DMS 273 (cell line): ENCODE measurements at regions not wholly inside any gene's neighbourhood (a gene's known extent, or its start where the extent isn't known, plus 50 kb on each side); places are given as distances from the start of the nearest gene placed in this dataset.
A peak's percentile ranks its signal among the peaks of the same experiment; 100 is the strongest.
"Not testable (repeated sequence)": the region's sequence is repeated elsewhere in the genome, so short reads cannot be mapped to it uniquely, and the experiment has no call there.

Experiments
- DNase-seq: peaks from one replicate; lab custom pipeline; 2025; ENCODE audit not compliant: unreplicated experiment; lab: John Stamatoyannopoulos, UW

DNA sequence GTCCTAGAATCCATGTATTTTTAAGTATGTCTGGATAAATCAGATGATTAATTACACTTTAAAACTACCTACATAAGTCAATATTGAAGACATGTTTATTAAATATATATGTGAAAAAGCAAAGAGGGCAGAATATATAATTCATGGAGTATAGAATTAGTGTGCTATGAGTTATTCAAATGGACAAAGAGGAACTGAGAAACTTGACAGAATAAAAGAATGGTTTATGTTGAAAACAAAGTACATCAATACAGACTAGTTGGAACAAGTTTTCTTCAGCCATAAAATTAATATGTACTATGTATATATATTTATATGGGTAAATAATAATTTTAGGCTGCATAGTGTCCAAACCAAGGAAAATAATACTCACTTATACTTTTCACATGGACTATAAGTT, 173.5 kb downstream of the NPFFR2 start:
- no peak for DNase-seq

DNA sequence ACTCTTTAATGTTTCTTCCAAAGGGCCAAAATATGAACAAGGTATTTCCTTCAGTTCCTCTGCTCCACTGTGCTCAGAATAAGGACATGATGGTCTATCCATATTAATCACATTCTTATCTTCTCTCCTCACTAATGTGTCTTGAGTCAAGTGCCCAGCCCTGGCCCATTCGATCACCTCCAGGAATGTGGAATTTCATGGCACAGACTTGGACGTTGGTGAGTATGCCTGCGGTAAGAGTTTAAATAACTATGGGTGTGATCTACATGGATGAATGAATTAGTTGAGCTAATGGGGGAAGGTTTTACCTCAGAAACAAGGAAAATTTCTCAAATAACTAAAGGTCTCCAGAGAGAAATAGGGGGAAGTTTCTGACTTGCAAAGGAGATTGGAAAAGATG, 174.0 kb downstream of the NPFFR2 start:
- DNase-seq, result no peak

DNA sequence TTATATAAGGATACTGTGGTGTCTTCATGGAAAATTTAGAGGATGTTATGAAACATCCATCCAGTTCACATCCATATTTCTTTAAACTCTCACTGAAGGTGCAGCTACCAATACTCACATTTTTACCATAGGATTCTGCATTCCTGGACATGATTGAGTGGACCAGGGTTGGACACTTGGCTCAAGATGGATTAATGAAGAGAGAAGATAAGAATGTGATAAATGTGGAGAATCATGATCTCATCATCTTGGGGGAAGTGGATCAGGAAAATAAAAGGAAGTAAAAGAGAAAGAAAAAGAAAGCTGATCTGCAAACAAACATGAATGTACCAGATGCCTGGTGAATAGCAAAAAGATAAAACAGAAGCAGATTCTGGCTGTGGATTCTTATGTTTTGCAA, 175.4 kb downstream of the NPFFR2 start:
- DNase-seq, result no peak

DNA sequence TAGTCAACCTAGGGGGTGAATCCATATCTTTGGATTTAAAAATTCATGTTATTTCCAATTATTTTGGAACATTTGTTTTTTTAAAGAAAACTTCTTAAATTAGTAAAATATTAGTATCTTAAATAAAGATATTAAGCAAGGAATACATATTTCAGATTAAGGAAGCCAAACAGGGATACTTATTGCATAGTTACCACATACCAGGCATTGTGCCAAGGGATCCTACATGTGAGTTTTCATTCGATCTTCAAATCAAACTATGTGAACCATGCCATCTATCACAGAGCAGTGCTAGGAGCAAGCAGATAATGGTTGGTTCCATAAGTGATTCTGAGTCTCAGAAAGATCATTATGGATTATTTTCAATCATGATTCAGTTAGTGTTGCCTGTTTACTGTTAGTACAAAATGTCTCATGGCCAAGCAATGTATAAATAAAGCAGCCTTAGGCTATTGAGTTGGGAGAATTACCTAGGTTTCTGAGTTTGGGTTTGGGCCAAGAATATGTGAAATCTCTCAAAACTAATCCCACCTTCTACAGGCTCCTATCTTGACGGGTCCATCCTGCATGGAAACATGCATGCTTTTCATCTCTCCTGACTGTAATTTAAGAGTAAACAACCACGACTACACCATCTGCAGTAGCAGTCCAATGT, 176.7 kb downstream of the NPFFR2 start:
- peak; percentile 1 for DNase-seq

DNA sequence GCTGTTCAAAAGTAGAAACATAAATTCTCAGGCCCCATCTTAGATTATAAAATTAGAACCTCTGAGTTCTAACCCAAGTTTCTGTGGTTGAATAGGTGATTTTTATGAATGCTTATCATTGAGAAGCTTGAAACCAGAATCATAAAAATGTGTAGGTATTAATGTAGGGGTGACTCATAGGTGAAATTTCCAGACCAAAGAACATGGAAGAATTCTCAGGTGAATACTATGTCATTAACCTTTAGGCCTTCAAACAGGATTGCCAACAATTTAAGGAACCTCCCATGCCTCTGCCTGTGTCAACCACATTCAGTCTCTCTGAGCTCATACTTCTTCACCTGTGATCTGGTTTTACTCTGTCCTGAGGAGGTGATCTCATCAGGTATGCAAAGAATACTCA, 177.8 kb downstream of the NPFFR2 start:
- DNase-seq, result no peak

DNA sequence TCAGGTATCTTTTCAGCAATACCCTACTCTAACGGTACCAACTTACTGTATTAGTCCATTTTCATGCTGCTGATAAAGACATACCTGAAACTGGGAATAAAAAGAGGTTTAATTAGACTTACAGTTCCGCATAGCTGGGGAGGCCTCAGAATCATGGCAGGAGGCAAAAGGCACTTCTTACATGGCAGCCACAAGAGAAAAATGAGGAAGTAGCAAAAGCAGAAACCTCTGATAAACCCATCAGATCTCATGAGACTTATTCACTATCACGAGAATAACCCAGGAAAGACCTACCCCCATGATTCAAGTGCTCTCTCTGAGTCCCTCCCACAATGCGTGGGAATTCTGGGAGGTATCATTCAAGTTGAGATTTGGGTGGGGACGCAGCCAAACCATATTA, 182.0 kb downstream of the NPFFR2 start:
- not testable (repeated sequence) for DNase-seq

DNA sequence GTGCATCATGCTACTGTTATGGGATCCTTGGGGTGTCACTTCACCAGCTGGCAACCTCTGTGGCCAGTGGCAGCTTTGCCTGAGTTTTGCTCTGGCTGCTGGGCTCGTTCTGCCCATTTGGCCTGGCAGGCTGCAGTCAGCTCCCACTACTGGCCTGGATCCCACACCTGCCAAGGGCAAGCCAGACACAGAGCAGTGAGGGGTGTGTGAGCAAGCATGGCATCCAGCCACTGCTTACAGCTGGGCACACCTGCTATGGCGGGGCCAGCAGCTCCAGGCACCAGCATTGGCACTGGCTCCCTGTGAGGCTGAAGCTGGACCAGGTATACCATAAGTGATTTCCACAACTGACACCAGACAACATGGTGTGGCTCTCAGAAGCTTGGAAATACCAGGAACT, 183.4 kb downstream of the NPFFR2 start:
- no peak for DNase-seq

DNA sequence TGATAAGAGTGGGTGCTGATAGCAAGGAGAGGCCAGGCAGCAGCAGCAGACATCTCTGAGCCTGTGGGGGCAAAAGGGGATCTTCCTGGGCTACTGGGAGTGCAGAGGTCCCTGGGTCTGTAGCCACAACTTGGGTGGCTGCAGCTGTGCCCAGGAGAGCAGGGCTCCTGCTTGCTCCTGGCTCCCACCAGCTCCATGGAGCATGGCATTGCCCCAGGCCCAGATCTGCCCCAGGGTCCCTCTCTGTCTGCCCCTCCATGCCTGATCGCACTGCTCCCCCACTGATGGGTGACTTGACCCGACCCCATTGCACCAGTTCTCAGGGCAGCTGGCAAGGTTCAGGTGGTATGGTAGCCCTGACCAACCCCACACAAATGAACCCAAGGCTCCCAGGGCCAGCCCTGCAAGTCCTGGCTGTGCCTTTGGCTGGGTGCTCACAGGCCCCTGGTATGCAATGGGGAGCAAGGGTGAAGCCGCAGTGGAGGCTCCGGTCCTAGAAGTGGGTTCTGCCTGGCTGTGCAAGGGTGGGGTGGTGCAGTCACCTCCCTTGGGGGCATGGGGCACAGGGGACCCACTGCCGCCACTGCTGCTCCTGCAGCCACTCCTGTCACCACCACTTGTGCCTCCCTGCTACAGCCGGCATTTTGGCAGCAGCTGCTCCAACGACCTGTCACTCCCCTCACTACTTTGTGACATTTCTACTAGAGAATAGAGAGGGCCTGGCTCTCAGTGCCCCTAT, 184.9 kb downstream of the NPFFR2 start:
- DNase-seq, result no peak

DNA sequence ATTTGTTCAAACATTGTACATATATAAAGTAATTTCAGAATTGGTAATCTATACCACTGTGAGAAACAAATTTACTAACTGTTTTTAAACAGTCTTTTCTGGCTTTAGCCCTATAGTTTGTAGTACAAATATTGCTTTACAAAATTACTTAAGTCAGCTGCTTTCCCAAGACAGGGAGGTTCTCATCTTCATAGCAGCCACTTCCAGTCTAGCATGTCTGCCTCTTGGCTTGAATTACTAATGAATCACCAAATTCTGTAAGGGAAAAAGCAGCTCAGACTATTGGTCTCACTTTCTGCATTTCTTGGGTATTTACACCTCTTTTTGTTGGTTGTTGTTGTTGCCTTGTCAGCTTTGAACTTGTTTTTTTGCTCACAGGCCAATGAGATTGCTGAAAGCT, 187.2 kb downstream of the NPFFR2 start:
- DNase-seq, result no peak
